GM18505 (cell line): ENCODE measurements at regions not wholly inside any gene's neighbourhood (a gene's known extent, or its start where the extent isn't known, plus 50 kb on each side); places are given as distances from the start of the nearest gene placed in this dataset.
"Not testable (repeated sequence)": the region's sequence is repeated elsewhere in the genome, so short reads cannot be mapped to it uniquely, and the experiment has no call there.

Source experiments
- ATAC-seq: cut with Tn5 transposase; IDR thresholded peaks from one replicate; pipeline ENCODE4 v1.9.1; 2021; ENCODE audit not compliant: unreplicated experiment
- POLR2A ChIP-seq: IDR thresholded peaks from 4 replicates; pipeline ENCODE4 v1.6.1; 2011; ENCODE audit warnings: borderline replicate concordance; ENCODE audit not compliant: insufficient read depth, insufficient read length; ENCODE audit errors: extremely low read depth

DNA sequence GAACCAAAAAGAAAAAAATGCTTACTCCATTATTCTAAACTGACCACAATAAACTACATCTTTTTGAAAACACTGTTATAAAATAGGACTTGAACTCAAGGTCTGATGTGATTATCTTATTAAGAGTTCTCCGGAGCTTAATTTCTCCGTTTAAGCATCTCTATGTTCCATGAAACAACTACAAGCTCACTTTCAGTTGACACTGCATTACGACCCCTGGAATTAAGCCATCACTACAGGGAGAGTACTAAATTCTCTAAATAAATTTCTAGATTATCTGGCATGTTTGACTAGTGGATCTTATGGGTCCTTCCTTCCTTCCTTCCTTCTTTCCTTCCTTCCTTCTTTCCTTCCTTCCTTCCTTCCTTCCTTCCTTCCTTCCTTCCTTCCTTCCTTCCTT lies 249.0 kb downstream of the IKZF2 start:
- TF ChIP-seq POLR2A, result no peak
- no peak for ATAC-seq

DNA sequence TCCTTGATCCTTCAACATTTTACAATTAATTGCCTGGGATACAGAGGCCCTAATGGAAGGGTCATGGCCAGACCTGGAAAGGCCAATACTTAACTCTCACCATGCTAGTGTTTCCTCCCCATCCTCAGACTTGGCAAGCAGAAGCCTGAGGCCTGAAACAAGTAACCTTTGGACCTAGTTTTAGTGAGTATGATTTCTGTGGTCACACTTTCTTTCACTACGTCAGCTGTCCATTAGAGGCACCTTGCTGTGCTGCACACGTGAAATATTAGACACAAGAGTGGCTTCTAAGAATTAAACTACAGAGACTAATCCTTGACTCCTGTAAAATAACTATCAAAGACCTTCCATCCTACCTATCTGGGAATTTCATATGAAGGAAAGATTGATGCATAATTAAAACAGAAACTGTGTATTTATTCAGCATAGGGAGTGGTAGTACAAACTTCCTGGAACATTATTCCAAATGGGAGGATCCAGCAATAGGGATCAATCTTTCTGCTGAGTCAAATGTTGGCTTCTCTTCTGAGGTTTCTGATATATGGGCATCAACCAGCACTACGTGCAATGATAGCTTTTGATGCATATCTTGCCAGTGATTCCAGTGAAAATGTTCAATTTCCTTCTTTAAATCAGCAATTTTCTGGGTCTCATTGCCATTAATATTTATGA lies 249.7 kb downstream of the IKZF2 start:
- TF ChIP-seq POLR2A, result no peak
- no peak for ATAC-seq

DNA sequence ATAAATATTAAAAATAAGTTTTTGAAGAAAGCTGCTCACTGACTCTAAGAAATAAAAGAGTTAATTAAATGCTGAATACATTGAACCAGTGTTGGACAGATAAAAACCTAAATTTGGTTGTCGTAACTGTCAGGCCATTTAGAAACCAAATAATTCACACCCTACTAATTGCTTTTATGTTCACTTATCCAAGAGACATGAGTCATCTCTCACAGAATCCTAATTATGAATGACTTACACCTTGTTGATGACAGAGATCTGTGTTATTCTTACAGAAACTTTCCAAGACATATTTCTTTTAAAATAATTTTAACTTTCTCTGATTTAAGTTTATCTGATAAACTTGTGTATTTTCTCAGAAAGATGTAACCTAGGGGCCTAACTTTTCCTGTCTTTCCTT lies 250.7 kb downstream of the IKZF2 start:
- TF ChIP-seq POLR2A, result no peak
- ATAC-seq, result no peak

DNA sequence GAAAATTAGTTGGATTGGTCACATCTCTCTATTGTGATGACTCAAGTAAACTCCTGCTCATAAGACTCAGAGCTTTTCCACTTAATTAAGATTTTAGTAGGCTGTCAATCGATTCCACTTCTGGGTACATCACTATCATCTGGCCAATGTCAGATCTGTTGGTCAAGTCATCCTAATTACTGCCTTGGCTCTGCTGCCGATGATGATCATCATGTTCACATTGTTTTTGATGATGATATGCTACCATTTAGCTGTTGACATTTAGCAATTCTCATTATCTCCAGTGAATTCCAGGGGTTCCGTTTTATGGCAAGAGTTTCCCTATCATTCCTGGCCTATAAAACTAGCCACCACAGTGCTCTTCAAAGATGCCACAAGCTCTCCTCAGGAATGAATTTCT lies 253.4 kb downstream of the IKZF2 start:
- ATAC-seq, result no peak
- no peak for TF ChIP-seq POLR2A

DNA sequence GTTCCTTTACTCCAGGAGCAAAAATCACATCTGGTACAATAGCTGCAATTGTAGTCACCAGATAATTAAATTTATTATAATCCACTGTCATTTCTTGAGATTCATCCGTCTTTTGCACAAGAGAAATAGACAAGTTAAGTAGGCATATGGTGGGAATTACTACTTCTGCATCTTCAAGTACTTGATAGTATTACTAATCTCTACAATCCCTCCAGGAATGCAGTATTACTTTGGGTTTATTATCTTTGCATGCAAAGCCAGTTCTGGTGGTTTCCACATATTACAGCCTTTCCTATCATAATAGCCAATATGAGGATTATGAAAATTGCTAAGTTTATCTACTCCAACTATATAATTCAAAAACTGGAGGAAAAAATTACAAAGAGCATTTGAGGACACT lies 254.1 kb downstream of the IKZF2 start:
- ATAC-seq, result no peak
- TF ChIP-seq POLR2A, result no peak

DNA sequence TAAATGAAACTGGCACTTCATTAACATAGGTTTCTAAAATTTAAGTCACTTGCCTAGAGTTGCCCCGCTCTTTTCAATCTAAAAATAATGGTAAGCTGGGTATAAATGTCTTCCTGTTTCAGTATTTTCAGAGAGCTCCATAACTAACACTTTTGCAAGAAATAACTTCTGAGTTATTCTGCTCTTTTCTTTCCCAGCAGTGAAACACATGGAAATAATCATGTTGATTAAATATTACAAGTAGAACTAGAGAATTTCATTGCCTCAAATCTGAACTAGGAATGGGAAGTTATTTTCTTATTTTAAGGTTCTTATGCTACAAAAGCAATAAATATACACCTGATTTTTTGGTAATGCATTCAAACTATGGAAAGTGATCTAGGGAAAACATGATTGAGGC lies 257.4 kb downstream of the IKZF2 start:
- no peak for ATAC-seq
- TF ChIP-seq POLR2A, result no peak

DNA sequence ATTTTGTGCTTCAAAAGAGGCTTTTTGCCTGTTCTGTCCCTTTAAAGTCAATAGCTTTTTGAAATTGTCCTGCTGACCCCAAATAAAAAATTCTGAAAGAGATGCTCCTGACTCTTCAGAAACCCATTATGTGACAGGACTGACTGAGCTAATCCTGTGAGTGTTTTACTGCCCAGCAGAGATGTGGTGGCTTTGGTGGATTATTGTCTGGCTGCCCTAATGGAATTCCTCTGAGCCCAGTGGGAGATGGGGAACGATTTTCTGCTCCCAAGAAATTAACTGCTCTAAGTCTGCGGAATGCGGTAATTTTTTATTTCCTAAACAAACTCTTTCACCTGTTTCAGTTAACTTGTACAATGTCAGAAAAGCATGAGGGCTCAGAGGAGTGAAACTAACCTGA lies 258.2 kb downstream of the IKZF2 start:
- TF ChIP-seq POLR2A, result no peak
- no peak for ATAC-seq

DNA sequence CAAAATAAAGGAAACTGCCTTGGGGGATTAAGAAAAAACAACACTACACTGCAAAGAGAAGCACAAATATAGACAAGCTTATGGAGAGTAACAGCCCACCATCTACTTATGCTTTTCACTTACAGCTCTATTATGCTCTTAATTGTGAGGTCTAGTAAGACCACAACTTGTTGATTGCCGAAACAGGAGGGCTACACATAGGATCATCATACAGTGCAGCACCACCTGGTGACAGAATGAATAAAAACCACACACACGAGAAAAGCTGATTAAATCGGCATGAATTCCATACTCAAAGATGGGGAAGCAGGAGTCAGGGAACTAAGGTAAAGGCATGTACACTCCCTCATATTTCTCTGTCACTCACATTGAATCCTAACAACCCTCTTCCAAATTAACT lies 259.2 kb downstream of the IKZF2 start:
- ATAC-seq, result no peak
- TF ChIP-seq POLR2A, result no peak

DNA sequence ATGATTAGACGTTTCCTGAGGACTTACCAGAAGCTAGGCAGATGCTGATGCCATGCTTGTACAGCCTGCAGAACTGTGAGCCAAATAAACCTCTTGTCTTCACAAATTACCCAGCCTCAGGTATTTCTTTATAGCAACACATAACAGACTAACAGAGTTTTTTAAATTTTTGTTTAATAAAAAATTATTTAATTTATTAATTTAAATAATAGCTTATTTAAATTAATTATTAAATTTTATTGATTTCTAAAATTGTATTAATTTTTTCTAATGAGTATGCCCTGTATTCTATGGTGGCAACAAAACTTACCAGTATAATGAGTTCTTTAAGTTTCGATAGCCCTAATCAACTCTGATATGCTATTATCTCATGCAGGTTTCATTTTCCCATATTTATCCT lies 259.8 kb downstream of the IKZF2 start:
- TF ChIP-seq POLR2A, result no peak
- no peak for ATAC-seq

DNA sequence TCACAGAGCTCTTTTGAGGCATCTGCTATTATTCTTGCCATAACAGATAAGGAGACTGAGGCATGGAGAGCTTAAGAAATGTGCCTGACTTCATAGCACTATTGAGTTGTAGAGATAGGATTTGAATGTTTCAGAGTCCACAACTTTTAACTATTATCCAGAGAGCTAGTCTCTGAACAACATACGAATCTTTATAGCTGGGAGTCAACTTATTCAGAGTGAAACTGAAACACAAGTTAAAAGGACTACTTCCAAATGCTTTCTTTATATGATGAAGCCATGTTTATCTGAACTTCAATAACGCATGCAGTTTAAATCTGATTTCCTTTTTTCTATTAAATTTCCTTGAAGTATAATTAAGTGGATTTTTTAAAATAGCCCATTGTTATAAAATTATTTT lies 268.8 kb downstream of the IKZF2 start:
- ATAC-seq, result peak; percentile 74
- no peak for TF ChIP-seq POLR2A

DNA sequence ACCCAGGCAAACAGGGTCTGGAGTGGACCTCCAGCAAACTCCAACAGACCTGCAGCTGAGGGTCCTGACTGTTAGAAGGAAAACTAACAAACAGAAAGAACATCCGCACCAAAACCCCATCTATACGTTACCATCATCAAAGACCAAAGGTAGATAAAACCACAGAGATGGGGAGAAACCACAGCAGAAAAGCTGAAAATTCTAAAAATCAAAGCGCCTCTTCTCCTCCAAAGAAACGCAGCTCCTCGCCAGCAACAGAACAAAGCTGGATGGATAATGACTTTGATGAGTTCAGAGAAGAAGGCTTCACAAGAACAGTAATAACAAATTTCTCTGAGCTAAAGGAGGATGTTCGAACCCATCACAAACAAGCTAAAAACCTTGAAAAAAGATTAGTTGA lies 274.9 kb downstream of the IKZF2 start:
- not testable (repeated sequence) for ATAC-seq

DNA sequence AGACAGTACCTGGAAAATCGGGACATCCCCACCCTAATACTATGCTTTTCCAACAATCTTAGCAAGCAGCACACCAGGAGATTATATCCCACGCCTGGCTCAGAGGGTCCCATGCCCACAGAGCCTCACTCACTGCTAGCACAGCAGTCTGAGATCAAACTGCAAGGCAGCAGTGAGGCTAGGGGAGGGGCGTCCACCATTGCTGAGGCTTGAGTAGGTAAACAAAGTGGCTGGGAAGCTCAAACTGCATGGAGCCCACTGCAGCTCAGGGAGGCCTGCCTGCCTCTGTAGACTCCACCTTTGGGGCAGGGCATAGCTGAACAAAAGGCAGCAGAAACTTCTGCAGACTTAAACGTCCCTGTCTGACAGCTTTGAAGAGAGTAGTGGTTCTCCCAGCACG lies 275.5 kb downstream of the IKZF2 start:
- ATAC-seq, result not testable (repeated sequence)

DNA sequence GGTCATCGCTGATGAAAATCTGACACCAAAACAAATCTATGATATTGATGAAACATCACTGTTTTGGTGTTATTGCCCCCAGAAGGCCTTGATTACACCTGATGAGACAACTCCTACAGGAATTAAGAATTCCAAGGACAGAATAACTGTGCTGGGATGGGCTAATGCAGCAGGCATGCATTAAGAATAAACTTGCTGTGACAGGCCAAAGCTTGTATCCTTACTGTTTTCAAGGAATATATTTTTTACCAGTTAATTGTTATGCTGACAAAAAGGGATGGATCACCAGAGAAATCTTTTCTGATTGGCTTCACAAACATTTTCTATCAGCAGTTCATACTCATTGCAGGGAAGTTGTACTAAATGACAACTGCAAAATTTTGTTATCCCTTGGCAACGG lies 278.2 kb downstream of the IKZF2 start:
- no peak for ATAC-seq
- TF ChIP-seq POLR2A, result no peak

DNA sequence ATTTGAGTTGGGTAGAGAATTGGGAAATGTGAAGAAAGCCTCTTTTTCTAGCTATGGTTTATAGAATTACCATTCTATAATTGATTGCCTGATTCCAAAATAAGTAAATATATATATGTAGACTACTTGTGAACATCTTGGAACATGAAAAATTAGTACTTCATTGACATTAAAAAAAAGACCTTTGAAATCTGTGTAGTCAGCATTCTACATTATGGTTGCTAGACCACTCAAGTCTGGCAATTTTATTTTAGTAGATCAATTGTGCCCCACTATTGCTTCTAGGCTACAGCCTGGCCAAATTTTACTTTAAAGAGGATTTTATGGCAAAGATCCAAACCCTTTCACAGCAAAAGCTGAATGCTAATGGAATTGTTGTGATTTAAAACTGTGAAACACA lies 279.8 kb downstream of the IKZF2 start:
- ATAC-seq, result no peak
- no peak for TF ChIP-seq POLR2A

DNA sequence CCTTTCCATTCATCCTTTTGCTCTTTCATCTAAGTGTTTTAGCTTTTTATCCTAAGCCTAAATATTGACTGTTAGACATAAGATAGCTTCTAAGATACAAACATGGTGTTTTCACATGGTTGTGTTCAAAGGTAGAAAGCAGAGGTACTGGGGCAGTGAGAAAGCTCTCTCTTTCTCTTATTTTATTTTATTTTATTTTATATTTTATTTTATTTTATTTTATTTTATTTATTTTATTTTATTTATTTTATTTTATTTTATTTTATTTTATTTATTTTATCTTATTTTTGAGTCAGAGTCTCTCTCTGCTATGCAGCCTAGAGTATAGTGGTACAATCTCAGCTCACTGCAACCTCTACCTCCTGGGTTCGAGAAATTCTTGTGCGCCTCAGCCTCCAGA lies 287.2 kb downstream of the IKZF2 start:
- TF ChIP-seq POLR2A, result no peak
- no peak for ATAC-seq

DNA sequence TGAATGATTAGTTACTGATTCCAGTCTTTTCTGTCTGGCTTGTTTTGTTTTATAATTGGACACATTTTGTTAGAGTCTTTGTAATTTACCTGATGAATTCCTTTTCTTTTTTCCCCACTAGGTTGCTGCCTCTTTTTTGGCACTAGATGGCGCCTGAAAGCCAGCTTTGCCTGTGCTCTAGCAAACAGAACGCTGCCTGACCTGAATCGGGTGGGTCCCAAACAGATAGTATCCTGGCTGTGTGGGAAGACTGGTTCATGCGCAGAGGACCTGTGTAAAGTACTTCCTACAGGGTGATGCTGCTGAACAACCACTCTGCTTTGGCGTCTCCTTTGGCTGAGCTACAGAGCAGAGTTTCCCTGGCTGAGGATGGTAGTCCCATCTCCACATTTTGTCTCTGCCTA lies 288.2 kb downstream of the IKZF2 start:
- peak; percentile 66 for ATAC-seq
- no peak for TF ChIP-seq POLR2A

DNA sequence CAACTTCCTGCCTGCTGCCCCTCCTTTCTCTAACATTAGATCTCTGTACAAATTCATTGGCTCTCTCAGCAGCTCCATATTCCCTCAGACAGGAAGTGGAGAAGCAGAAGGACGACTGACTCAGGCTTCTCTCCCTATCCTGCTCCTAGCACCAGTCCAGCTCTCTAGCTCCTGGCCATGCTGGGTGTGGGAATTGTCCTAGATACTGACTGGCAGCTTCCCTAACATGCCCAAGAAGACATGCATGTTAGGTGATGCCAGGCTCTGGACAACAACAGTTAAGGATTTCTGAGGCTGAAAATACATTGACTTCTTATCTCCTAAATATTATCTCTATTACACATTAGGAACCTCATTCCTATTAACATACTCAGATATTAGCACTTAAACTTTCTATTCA lies 292.9 kb downstream of the IKZF2 start:
- ATAC-seq, result no peak
- no peak for TF ChIP-seq POLR2A
